Thyroid gland (tissue), 4 donors: ENCODE measurements at regions not wholly inside any gene's neighbourhood (a gene's known extent, or its start where the extent isn't known, plus 50 kb on each side); places are given as distances from the start of the nearest gene placed in this dataset.

Experiments used
- DNase-seq, 2 donors: peaks; one replicate each; pipeline ENCODE4 v3.0.0-alpha.2; 2019
- H3K27ac ChIP-seq, 3 donors: fragments of 200-600 bp; sonication (generic); 1 replicate in 2 of 3; 2 replicates in 1 of 3; pipeline ENCODE4 v1.5.1; 2016 to 2019; ENCODE audit warnings: mild to moderate bottlenecking in 1 of 3, moderate library complexity in 1 of 3
- H3K27me3 ChIP-seq: fragments of 200-600 bp; sonication (generic); one replicate; pipeline ENCODE4 v1.5.1; 2019
- H3K36me3 ChIP-seq, 2 donors: fragments of 200-600 bp; sonication (generic); one replicate each; pipeline ENCODE4 v1.5.1; 2016 to 2019
- H3K4me1 ChIP-seq, 2 donors: fragments of 200-600 bp; sonication (generic); one replicate each; pipeline ENCODE4 v1.5.1; 2017 to 2019
- H3K4me3 ChIP-seq, 3 donors: fragments of 200-600 bp; sonication (generic); replicated peaks in 1 of 3; 1 replicate in 2 of 3; 2 replicates in 1 of 3; pipeline ENCODE4 v1.5.1; 2016; ENCODE audit warnings: mild to moderate bottlenecking in 1 of 3
- H3K9me3 ChIP-seq: fragments of 200-600 bp; sonication (generic); one replicate; pipeline ENCODE4 v1.5.1; 2017
- CTCF ChIP-seq, 6 experiments: fragments of 200-600 bp in 3 of 6; fragments of 450-650 bp in 3 of 6; sonication (generic) in 3 of 6; IDR thresholded peaks; one replicate each; pipeline ENCODE4 v1.5.1; 2016 to 2019; ENCODE audit warnings: antibody characterized with exemption in 6 of 6, mild to moderate bottlenecking in 2 of 6, inconsistent platforms in 1 of 6, moderate library complexity in 1 of 6
- POLR2A ChIP-seq, 2 donors: fragments of 450-650 bp; IDR thresholded peaks; one replicate each; pipeline ENCODE4 v1.6.1; 2017; ENCODE audit warnings: antibody characterized with exemption in 2 of 2, mild to moderate bottlenecking in 2 of 2, moderate library complexity in 1 of 2
- WGBS, 2 donors: methylation state at CpG; one replicate each; pipeline ENCODE4 v1.1.5; 2017; 5-methylcytosine and 5-hydroxymethylcytosine counted together
- intact Hi-C: fragments of 100-400 bp; cut with DNase I; formaldehyde crosslinking; loops from one replicate; pipeline ENCODE4 v1.15.1; 2023

DNA sequence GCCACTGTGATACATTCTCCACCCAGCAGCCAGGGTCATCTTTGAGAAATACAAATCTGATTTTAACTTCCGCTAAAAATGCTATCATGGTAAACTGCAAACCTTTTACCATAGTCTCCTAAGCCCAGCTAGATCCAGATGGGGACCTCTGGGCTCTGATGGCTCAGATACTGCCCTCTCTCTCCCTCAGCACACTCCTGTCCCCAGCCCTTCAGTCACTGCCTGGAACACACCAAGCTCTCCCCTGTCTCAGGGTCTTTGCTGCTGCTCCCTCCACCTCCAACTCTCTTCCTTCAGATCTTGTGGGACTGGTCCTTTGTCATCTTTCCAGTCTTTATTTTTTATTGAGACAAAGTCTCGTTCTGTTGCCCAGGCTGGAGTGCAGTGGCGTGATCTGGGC, 65.1 kb downstream of the SPRY4 start:
- WGBS, 2 donors, result 90 to 96% methylated on average over 3 of the region's 3 CpGs

GRCh38 chr5:142255831-142256230, 69.0 kb downstream of the SPRY4 start:
- Histone ChIP-seq H3K4me3 (no peak overlapping the region), H3K9me3 (no peaks in the 10 kb centered on the region), H3K4me1 (no peaks in the 10 kb centered on the region), H3K36me3 (no peaks in the 10 kb centered on the region), H3K27ac (no peak overlapping the region), H3K27me3 (no peaks in the 10 kb centered on the region)
- no peak for DNase-seq
- 88 to 100% methylated on average over 1 of the region's 1 CpG for WGBS, 2 donors
- intact Hi-C loops, result no loop called here
- TF ChIP-seq CTCF (IDR thresholded peaks at IDR 0.05) (no peak), POLR2A (IDR thresholded peaks at IDR 0.05) (no peak)

More for the DNA sequence above, 65.1 kb downstream of the SPRY4 start:
- intact Hi-C loops, result no loop called here
- Histone ChIP-seq H3K36me3 (no peaks in the 10 kb centered on the region), H3K27ac (no peak overlapping the region), H3K4me1 (peaks cover 5% of the 10 kb centered on the region in 2 donors), H3K9me3 (no peaks in the 10 kb centered on the region), H3K27me3 (no peaks in the 10 kb centered on the region), H3K4me3 (no peak overlapping the region)
- TF ChIP-seq CTCF (IDR thresholded peaks at IDR 0.05), result no peak
- no peak for TF ChIP-seq POLR2A (IDR thresholded peaks at IDR 0.05)
- DNase-seq, result no peak

DNA sequence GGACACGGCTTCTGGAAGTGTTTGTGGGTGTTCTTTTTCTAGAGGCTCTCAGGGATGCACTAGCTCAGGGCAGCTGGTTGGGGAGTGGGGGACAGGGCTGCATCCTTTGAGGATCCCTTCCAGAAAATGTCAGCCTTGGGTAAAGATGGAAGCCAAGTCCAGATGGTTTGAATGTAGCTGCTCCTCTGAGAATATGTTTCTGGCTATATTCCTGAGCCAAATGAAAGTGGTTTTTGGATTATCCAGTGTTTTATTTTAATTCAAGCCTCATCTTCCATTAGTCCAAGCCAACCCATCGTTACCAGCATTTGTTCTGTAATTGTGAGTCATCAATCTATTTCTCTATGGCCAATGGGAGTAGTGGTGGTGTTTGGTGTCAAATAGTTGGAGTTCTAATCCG, 70.4 kb downstream of the SPRY4 start:
- H3K27ac ChIP-seq, result no peak overlapping the region

GRCh38 chr5:142253938-142254337, 70.9 kb downstream of the SPRY4 start:
- no peaks in the 10 kb centered on the region for H3K9me3 ChIP-seq
- no peaks in the 10 kb centered on the region for H3K36me3 ChIP-seq
- DNase-seq, result no peak
- H3K4me3 ChIP-seq, result no peak overlapping the region
- WGBS, 2 donors, result 65 to 78% methylated on average over 7 to 10 of the region's 10 CpGs
- TF ChIP-seq CTCF (IDR thresholded peaks at IDR 0.05), result no peak
- TF ChIP-seq POLR2A (IDR thresholded peaks at IDR 0.05), result no peak
- H3K4me1 ChIP-seq, result no peaks in the 10 kb centered on the region
- intact Hi-C loops, result no loop called here
- no peak overlapping the region for H3K27ac ChIP-seq
- no peaks in the 10 kb centered on the region for H3K27me3 ChIP-seq

More for the DNA sequence above, 70.4 kb downstream of the SPRY4 start:
- intact Hi-C loops, result no loop called here
- no peak for TF ChIP-seq CTCF (IDR thresholded peaks at IDR 0.05)
- TF ChIP-seq POLR2A (IDR thresholded peaks at IDR 0.05), result no peak
- WGBS, 2 donors, result 72 to 78% methylated on average over 3 of the region's 3 CpGs
- Histone ChIP-seq H3K27me3 (no peaks in the 10 kb centered on the region), H3K4me3 (no peak overlapping the region), H3K9me3 (no peaks in the 10 kb centered on the region), H3K36me3 (no peaks in the 10 kb centered on the region), H3K4me1 (no peaks in the 10 kb centered on the region)
- DNase-seq, result no peak

- Histone ChIP-seq H3K27me3 (no peaks in the 10 kb centered on the region), H3K4me1 (no peaks in the 10 kb centered on the region), H3K9me3 (no peaks in the 10 kb centered on the region), H3K36me3 (no peaks in the 10 kb centered on the region), H3K4me3 (no peak overlapping the region), H3K27ac (no peak overlapping the region)
- intact Hi-C loops, result no loop called here
- TF ChIP-seq CTCF (IDR thresholded peaks at IDR 0.05), result no peak
- no peak for TF ChIP-seq POLR2A (IDR thresholded peaks at IDR 0.05)
- no peak for DNase-seq
Observed at GRCh38 chr5:142250119-142250518, 74.7 kb downstream of the SPRY4 start.
